Right lobe of liver (tissue), 4 donors: ENCODE measurements at regions not wholly inside any gene's neighbourhood (a gene's known extent, or its start where the extent isn't known, plus 50 kb on each side); places are given as distances from the start of the nearest gene placed in this dataset.

Source experiments
- CTCF ChIP-seq, 4 donors: fragments of 200-600 bp in 3 of 4; fragments of 450-650 bp in 1 of 4; IDR thresholded peaks; one replicate each; pipeline versions ENCODE4 v1.5.1 to v1.8.0; 2016 to 2022; ENCODE audit warnings: antibody characterized with exemption in 4 of 4, mild to moderate bottlenecking in 2 of 4
- POLR2A ChIP-seq: fragments of 450-650 bp; IDR thresholded peaks from one replicate; pipeline ENCODE4 v1.6.1; 2017; ENCODE audit warnings: antibody characterized with exemption, mild to moderate bottlenecking
- donor health status: DM: no; HTN: no; CAD: no.
- donor health status: DM: no; HTN: no; CAD: no.
- donor health status: DM: no; HTN: yes; CAD: no.

GRCh38 chr1:199774433-199775089 is 252.9 kb upstream of the NR5A2 start:
- no peak for TF ChIP-seq CTCF (IDR thresholded peaks at IDR 0.05)
- no peak for TF ChIP-seq POLR2A
